GM23338 (cell line): ENCODE measurements at regions not wholly inside any gene's neighbourhood (a gene's known extent, or its start where the extent isn't known, plus 50 kb on each side); places are given as distances from the start of the nearest gene placed in this dataset.

Experiments
- ATAC-seq: fragments of 200-7000 bp; cut with Tn5 transposase; 3 replicates; pipeline ENCODE4 v1.9.1; 2020
- DNase-seq: peaks from one replicate; pipeline ENCODE4 v3.0.0-alpha.2; 2015; ENCODE audit warnings: low spot score
- H2AFZ ChIP-seq: fragments of 200-600 bp; sonication (generic); 2 replicates; pipeline ENCODE4 v1.8.0; 2016; ENCODE audit warnings: antibody characterized with exemption, mild to moderate bottlenecking, moderate library complexity
- H3F3A ChIP-seq: fragments of 200-600 bp; sonication (generic); replicated peaks from 2 replicates; pipeline ENCODE4 v1.8.0; 2017; ENCODE audit warnings: antibody characterized with exemption, mixed run types, low read depth
- H3K27ac ChIP-seq: fragments of 200-600 bp; sonication (generic); 2 replicates; pipeline ENCODE4 v1.6.1; 2016; ENCODE audit warnings: low read depth
- H3K27me3 ChIP-seq: fragments of 200-600 bp; sonication (generic); 2 replicates; pipeline ENCODE4 v1.8.0; 2016; ENCODE audit warnings: mild to moderate bottlenecking, mixed run types, moderate library complexity; ENCODE audit not compliant: insufficient read depth
- H3K36me3 ChIP-seq: fragments of 200-600 bp; sonication (generic); 2 replicates; pipeline ENCODE4 v1.8.0; 2016; ENCODE audit warnings: mild to moderate bottlenecking; ENCODE audit not compliant: insufficient read depth
- H3K4me1 ChIP-seq: fragments of 200-600 bp; sonication (generic); 2 replicates; pipeline ENCODE4 v1.8.0; 2016; ENCODE audit warnings: mild to moderate bottlenecking, moderate library complexity; ENCODE audit not compliant: insufficient read depth
- H3K4me2 ChIP-seq: fragments of 200-600 bp; sonication (generic); 2 replicates; pipeline ENCODE4 v1.7.1; 2017; ENCODE audit warnings: mixed run types
- H3K4me3 ChIP-seq: fragments of 200-600 bp; sonication (generic); 2 replicates; pipeline ENCODE4 v1.6.1; 2016; ENCODE audit warnings: mixed run types
- H3K79me2 ChIP-seq: fragments of 200-600 bp; sonication (generic); replicated peaks from 2 replicates; pipeline ENCODE4 v1.8.0; 2017; ENCODE audit warnings: mild to moderate bottlenecking; ENCODE audit not compliant: insufficient read depth
- H3K9me2 ChIP-seq: fragments of 200-600 bp; sonication (generic); 2 replicates; pipeline ENCODE4 v1.8.0; 2017; ENCODE audit not compliant: insufficient read depth
- H4K20me1 ChIP-seq: fragments of 200-600 bp; sonication (generic); replicated peaks from 2 replicates; pipeline ENCODE4 v1.8.0; 2017; ENCODE audit warnings: mild to moderate bottlenecking; ENCODE audit not compliant: insufficient read depth
- H3K27ac Mint-ChIP-seq: 2 replicates; pipeline ENCODE4 v1.8.0; 2020; ENCODE audit warnings: inconsistent platforms, mild to moderate bottlenecking, moderate library complexity, mixed read lengths
- H3K27me3 Mint-ChIP-seq: 3 replicates; pipeline ENCODE4 v1.8.0; 2022; ENCODE audit warnings: low read depth, mild to moderate bottlenecking, moderate library complexity, mixed read lengths, inconsistent platforms; ENCODE audit not compliant: insufficient read depth, poor library complexity
- H3K36me3 Mint-ChIP-seq: 3 replicates; pipeline ENCODE4 v1.8.0; 2021; ENCODE audit warnings: low read depth, mild to moderate bottlenecking, inconsistent platforms, moderate library complexity, mixed read lengths
- H3K4me1 Mint-ChIP-seq: 3 replicates; pipeline ENCODE4 v1.8.0; 2020; ENCODE audit warnings: mild to moderate bottlenecking, inconsistent platforms, mixed read lengths
- H3K4me3 Mint-ChIP-seq: 3 replicates; pipeline ENCODE4 v1.8.0; 2021; ENCODE audit warnings: moderate library complexity, mild to moderate bottlenecking, inconsistent platforms, mixed read lengths
- H3K9me3 Mint-ChIP-seq: 3 replicates; pipeline ENCODE4 v1.8.0; 2020; ENCODE audit warnings: moderate library complexity, mild to moderate bottlenecking, inconsistent platforms, mixed read lengths
- CTCF ChIP-seq, 2 experiments: fragments of 200-600 bp in 1 of 2; sonication (generic) in 1 of 2; conservative IDR thresholded peaks; 2 replicates each; pipeline versions ENCODE4 v1.5.1 to v1.6.1; 2016 to 2017; ENCODE audit warnings: antibody characterized with exemption in 2 of 2, low read depth in 2 of 2, mild to moderate bottlenecking in 2 of 2, moderate library complexity in 1 of 2
- REST ChIP-seq: IDR thresholded peaks from one replicate; pipeline ENCODE4 v1.6.1; 2018; ENCODE audit warnings: antibody characterized with exemption; ENCODE audit not compliant: unreplicated experiment
- STAT1 ChIP-seq: IDR thresholded peaks from one replicate; pipeline ENCODE4 v1.6.1; 2016; ENCODE audit warnings: antibody characterized with exemption; ENCODE audit not compliant: unreplicated experiment
- TF ChIP-seq, protein P1 (sequence below): fragments of 250-450 bp; sonication (Bioruptor Pico); IDR thresholded peaks from 2 replicates; pipeline ENCODE4 v1.5.0; 2020; ENCODE audit warnings: mild to moderate bottlenecking, moderate library complexity

GRCh38 chr11:112516755-112517154 lies 256.1 kb upstream of the PLET1 start (continued):
- TF ChIP-seq STAT1 (no peak), REST (no peak), CTCF (conservative IDR thresholded peaks at IDR 0.05; ENCODE audit: low read depth in 2 of 2) (no peak)

GRCh38 chr11:112518371-112518770 lies 257.7 kb upstream of the PLET1 start:
- DNase-seq = no peak
- H3K9me3 Mint-ChIP-seq = no peaks in the 10 kb centered on the region

More at GRCh38 chr11:112518371-112518770, 257.7 kb upstream of the PLET1 start:
- Mint-ChIP-seq H3K4me1 (peaks cover 9% of the 10 kb centered on the region), H3K36me3 (no peaks in the 10 kb centered on the region), H3K27ac (no peak overlapping the region), H3K4me3 (no peak overlapping the region), H3K27me3 (peaks cover 18% of the 10 kb centered on the region)
- Histone ChIP-seq H3K27ac (no peak overlapping the region), H3K4me2 (no peak overlapping the region), H3K9me2 (no peaks in the 10 kb centered on the region; the same call in 1 of the 2 replicates), H3F3A (no peaks in the 10 kb centered on the region), H3K79me2 (no peaks in the 10 kb centered on the region), H3K36me3 (no peaks in the 10 kb centered on the region), H2AFZ (no peak overlapping the region), H3K27me3 (no peaks in the 10 kb centered on the region), H3K4me3 (no peak overlapping the region), H4K20me1 (no peaks in the 10 kb centered on the region), H3K4me1 (no peaks in the 10 kb centered on the region)
- no peak for ATAC-seq
- TF ChIP-seq, protein P1, sequence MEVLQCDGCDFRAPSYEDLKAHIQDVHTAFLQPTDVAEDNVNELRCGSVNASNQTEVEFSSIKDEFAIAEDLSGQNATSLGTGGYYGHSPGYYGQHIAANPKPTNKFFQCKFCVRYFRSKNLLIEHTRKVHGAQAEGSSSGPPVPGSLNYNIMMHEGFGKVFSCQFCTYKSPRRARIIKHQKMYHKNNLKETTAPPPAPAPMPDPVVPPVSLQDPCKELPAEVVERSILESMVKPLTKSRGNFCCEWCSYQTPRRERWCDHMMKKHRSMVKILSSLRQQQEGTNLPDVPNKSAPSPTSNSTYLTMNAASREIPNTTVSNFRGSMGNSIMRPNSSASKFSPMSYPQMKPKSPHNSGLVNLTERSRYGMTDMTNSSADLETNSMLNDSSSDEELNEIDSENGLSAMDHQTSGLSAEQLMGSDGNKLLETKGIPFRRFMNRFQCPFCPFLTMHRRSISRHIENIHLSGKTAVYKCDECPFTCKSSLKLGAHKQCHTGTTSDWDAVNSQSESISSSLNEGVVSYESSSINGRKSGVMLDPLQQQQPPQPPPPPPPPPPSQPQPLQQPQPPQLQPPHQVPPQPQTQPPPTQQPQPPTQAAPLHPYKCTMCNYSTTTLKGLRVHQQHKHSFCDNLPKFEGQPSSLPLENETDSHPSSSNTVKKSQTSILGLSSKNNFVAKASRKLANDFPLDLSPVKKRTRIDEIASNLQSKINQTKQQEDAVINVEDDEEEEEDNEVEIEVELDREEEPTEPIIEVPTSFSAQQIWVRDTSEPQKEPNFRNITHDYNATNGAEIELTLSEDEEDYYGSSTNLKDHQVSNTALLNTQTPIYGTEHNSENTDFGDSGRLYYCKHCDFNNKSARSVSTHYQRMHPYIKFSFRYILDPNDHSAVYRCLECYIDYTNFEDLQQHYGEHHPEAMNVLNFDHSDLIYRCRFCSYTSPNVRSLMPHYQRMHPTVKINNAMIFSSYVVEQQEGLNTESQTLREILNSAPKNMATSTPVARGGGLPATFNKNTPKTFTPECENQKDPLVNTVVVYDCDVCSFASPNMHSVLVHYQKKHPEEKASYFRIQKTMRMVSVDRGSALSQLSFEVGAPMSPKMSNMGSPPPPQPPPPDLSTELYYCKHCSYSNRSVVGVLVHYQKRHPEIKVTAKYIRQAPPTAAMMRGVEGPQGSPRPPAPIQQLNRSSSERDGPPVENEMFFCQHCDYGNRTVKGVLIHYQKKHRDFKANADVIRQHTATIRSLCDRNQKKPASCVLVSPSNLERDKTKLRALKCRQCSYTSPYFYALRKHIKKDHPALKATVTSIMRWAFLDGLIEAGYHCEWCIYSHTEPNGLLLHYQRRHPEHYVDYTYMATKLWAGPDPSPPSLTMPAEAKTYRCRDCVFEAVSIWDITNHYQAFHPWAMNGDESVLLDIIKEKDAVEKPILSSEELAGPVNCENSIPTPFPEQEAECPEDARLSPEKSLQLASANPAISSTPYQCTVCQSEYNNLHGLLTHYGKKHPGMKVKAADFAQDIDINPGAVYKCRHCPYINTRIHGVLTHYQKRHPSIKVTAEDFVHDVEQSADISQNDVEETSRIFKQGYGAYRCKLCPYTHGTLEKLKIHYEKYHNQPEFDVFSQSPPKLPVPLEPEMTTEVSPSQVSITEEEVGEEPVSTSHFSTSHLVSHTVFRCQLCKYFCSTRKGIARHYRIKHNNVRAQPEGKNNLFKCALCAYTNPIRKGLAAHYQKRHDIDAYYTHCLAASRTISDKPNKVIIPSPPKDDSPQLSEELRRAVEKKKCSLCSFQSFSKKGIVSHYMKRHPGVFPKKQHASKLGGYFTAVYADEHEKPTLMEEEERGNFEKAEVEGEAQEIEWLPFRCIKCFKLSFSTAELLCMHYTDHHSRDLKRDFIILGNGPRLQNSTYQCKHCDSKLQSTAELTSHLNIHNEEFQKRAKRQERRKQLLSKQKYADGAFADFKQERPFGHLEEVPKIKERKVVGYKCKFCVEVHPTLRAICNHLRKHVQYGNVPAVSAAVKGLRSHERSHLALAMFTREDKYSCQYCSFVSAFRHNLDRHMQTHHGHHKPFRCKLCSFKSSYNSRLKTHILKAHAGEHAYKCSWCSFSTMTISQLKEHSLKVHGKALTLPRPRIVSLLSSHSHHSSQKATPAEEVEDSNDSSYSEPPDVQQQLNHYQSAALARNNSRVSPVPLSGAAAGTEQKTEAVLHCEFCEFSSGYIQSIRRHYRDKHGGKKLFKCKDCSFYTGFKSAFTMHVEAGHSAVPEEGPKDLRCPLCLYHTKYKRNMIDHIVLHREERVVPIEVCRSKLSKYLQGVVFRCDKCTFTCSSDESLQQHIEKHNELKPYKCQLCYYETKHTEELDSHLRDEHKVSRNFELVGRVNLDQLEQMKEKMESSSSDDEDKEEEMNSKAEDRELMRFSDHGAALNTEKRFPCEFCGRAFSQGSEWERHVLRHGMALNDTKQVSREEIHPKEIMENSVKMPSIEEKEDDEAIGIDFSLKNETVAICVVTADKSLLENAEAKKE = no peak
- TF ChIP-seq STAT1 = no peak
